Neural cell (in vitro differentiated cells): ENCODE measurements at regions not wholly inside any gene's neighbourhood (a gene's known extent, or its start where the extent isn't known, plus 50 kb on each side); places are given as distances from the start of the nearest gene placed in this dataset.

Experiments
- H2AFZ ChIP-seq: fragments of 200-600, 300-800 bp; sonication (generic), shearing (Covaris generic); 2 replicates; pipeline ENCODE4 v1.6.0; 2014; ENCODE audit warnings: low read depth, mild to moderate bottlenecking, antibody characterized with exemption, low read length, moderate library complexity
- H3F3A ChIP-seq: fragments of 200-600 bp; shearing (Covaris generic); 2 replicates; pipeline ENCODE4 v1.6.1; 2016; ENCODE audit warnings: mild to moderate bottlenecking, moderate library complexity, mixed read lengths, antibody characterized with exemption, low read length; ENCODE audit not compliant: insufficient read depth, poor library complexity, severe bottlenecking
- H3K27ac ChIP-seq: fragments of 200-600, 300-800 bp; sonication (generic), shearing (Covaris generic); 2 replicates; pipeline ENCODE4 v1.5.1; 2014; ENCODE audit warnings: mild to moderate bottlenecking, low read length, moderate library complexity
- H3K27me3 ChIP-seq: fragments of 300-800, 200-600 bp; sonication (generic), shearing (Covaris generic); 2 replicates; pipeline ENCODE4 v1.6.0; 2014; ENCODE audit warnings: mild to moderate bottlenecking, low read depth, low read length, moderate library complexity; ENCODE audit not compliant: insufficient read depth
- H3K36me3 ChIP-seq: fragments of 300-800, 200-600 bp; sonication (generic), shearing (Covaris generic); 2 replicates; pipeline ENCODE4 v1.5.1; 2014; ENCODE audit warnings: mild to moderate bottlenecking, antibody characterized with exemption, low read length, moderate library complexity; ENCODE audit not compliant: insufficient read depth
- H3K4me2 ChIP-seq: fragments of 300-800, 200-600 bp; sonication (generic), shearing (Covaris generic); 2 replicates; pipeline ENCODE4 v1.6.0; 2014; ENCODE audit warnings: mild to moderate bottlenecking, low read length
- H3K4me3 ChIP-seq: fragments of 300-800, 200-600 bp; sonication (generic), shearing (Covaris generic); 2 replicates; pipeline ENCODE4 v1.5.1; 2014; ENCODE audit warnings: mild to moderate bottlenecking, low read length, moderate library complexity
- H3K79me2 ChIP-seq: fragments of 200-600 bp; shearing (Covaris generic); replicated peaks from 2 replicates; pipeline ENCODE4 v1.6.0; 2014; ENCODE audit warnings: mild to moderate bottlenecking, low read length, moderate library complexity; ENCODE audit not compliant: insufficient read depth
- H3K9ac ChIP-seq: fragments of 300-800, 200-600 bp; sonication (generic), shearing (Covaris generic); 2 replicates; pipeline ENCODE4 v1.6.1; 2016; ENCODE audit warnings: mild to moderate bottlenecking, low read length, mixed read lengths
- H3K9me2 ChIP-seq: fragments of 200-600 bp; shearing (Covaris generic); 2 replicates; pipeline ENCODE4 v1.6.1; 2016; ENCODE audit warnings: mild to moderate bottlenecking, low read length, mixed read lengths; ENCODE audit not compliant: insufficient read depth
- H3K9me3 ChIP-seq: fragments of 200-600, 300-800 bp; sonication (generic), shearing (Covaris generic); 2 replicates; pipeline ENCODE4 v1.6.1; 2016; ENCODE audit warnings: mild to moderate bottlenecking, mixed run types, low read length, moderate library complexity, mixed read lengths
- H4K20me1 ChIP-seq: fragments of 200-600 bp; shearing (Covaris generic); 2 replicates; pipeline ENCODE4 v1.6.1; 2016; ENCODE audit warnings: mild to moderate bottlenecking, mixed run types; ENCODE audit not compliant: insufficient read depth
- CTCF ChIP-seq: fragments of 450-650 bp; IDR thresholded peaks from 2 replicates; pipeline ENCODE4 v1.5.1; 2014; ENCODE audit warnings: antibody characterized with exemption, mild to moderate bottlenecking, moderate library complexity; ENCODE audit not compliant: poor library complexity, severe bottlenecking
- EP300 ChIP-seq: fragments of 450-650 bp; conservative IDR thresholded peaks from 2 replicates; pipeline ENCODE4 v1.6.1; 2014; ENCODE audit warnings: antibody characterized with exemption, mild to moderate bottlenecking, moderate library complexity; ENCODE audit not compliant: poor library complexity, severe bottlenecking
- EZH2 ChIP-seq: fragments of 200-600, 300-800 bp; shearing (Covaris generic), sonication (generic); IDR thresholded peaks from 2 replicates; pipeline ENCODE4 v1.6.1; 2014; ENCODE audit warnings: antibody characterized with exemption, low read length, borderline replicate concordance, mild to moderate bottlenecking; ENCODE audit not compliant: insufficient read depth, poor library complexity, severe bottlenecking
- MXI1 ChIP-seq: fragments of 450-650 bp; conservative IDR thresholded peaks from 2 replicates; pipeline ENCODE4 v1.6.1; 2014; ENCODE audit warnings: antibody characterized with exemption, mild to moderate bottlenecking; ENCODE audit not compliant: poor library complexity, severe bottlenecking
- POLR2AphosphoS5 ChIP-seq: IDR thresholded peaks from 2 replicates; pipeline ENCODE4 v1.6.1; 2012
- RAD21 ChIP-seq: fragments of 450-650 bp; conservative IDR thresholded peaks from 2 replicates; pipeline ENCODE4 v1.6.1; 2014; ENCODE audit warnings: antibody characterized with exemption, mild to moderate bottlenecking, moderate library complexity
- REST ChIP-seq: IDR thresholded peaks from 2 replicates; pipeline ENCODE4 v1.6.1; 2012; ENCODE audit warnings: borderline replicate concordance
- SMC3 ChIP-seq: fragments of 450-650 bp; conservative IDR thresholded peaks from 2 replicates; pipeline ENCODE4 v1.6.1; 2014; ENCODE audit warnings: antibody characterized with exemption, mild to moderate bottlenecking, moderate library complexity; ENCODE audit not compliant: poor library complexity
- TAF1 ChIP-seq: IDR thresholded peaks from 2 replicates; pipeline ENCODE4 v1.6.1; 2012; ENCODE audit warnings: low read depth

- H3K79me2 ChIP-seq, result no peaks in the 10 kb centered on the region
- no peak for TF ChIP-seq POLR2AphosphoS5
- no peak for TF ChIP-seq REST
- no peak for TF ChIP-seq EP300
- no peak for TF ChIP-seq EZH2
- TF ChIP-seq MXI1, result no peak
- TF ChIP-seq SMC3, result no peak
- no peak for TF ChIP-seq TAF1
- no peak for TF ChIP-seq RAD21
- TF ChIP-seq CTCF, result no peak
- no peaks in the 10 kb centered on the region for H3K9me3 ChIP-seq
- no peak overlapping the region for H3K4me3 ChIP-seq
- H2AFZ ChIP-seq, result no peak overlapping the region
- no peak overlapping the region for H3K4me2 ChIP-seq
- H3K27me3 ChIP-seq, result no peaks in the 10 kb centered on the region
- no peaks in the 10 kb centered on the region for H4K20me1 ChIP-seq
- no peaks in the 10 kb centered on the region for H3K9me2 ChIP-seq
- no peak overlapping the region for H3K27ac ChIP-seq
- no peak overlapping the region for H3K9ac ChIP-seq
- no peaks in the 10 kb centered on the region for H3F3A ChIP-seq
- no peaks in the 10 kb centered on the region for H3K36me3 ChIP-seq
Observed at GRCh38 chr21:32144851-32145250, 134.0 kb downstream of the MIS18A start.

GRCh38 chr21:32143241-32143939 is 135.5 kb downstream of the MIS18A start:
- Histone ChIP-seq H3K27ac (no peak overlapping the region), H3K9ac (no peak overlapping the region), H3K27me3 (no peaks in the 10 kb centered on the region), H4K20me1 (no peaks in the 10 kb centered on the region), H3K4me3 (no peak overlapping the region), H3K36me3 (no peaks in the 10 kb centered on the region), H3K4me2 (no peak overlapping the region), H3K79me2 (no peaks in the 10 kb centered on the region), H3K9me2 (no peaks in the 10 kb centered on the region), H2AFZ (no peak overlapping the region), H3K9me3 (no peaks in the 10 kb centered on the region), H3F3A (no peaks in the 10 kb centered on the region)
- TF ChIP-seq TAF1, result no peak

GRCh38 chr21:32141318-32141633 is 137.6 kb downstream of the MIS18A start:
- no peak for TF ChIP-seq POLR2AphosphoS5
- TF ChIP-seq SMC3, result no peak
- TF ChIP-seq MXI1, result no peak
- TF ChIP-seq EZH2, result no peak
- TF ChIP-seq TAF1, result no peak
- no peak for TF ChIP-seq RAD21
- TF ChIP-seq CTCF, result no peak
- TF ChIP-seq REST, result no peak
- no peak for TF ChIP-seq EP300
- H3K9me3 ChIP-seq, result no peaks in the 10 kb centered on the region
- H3K27me3 ChIP-seq, result no peaks in the 10 kb centered on the region
- H3K79me2 ChIP-seq, result no peaks in the 10 kb centered on the region
- H3K9ac ChIP-seq, result no peak overlapping the region
- H2AFZ ChIP-seq, result no peak overlapping the region
- no peak overlapping the region for H3K4me3 ChIP-seq
- no peak overlapping the region for H3K4me2 ChIP-seq
- no peak overlapping the region for H3K27ac ChIP-seq
- no peaks in the 10 kb centered on the region for H3K9me2 ChIP-seq
- H3F3A ChIP-seq, result no peaks in the 10 kb centered on the region
- H3K36me3 ChIP-seq, result no peaks in the 10 kb centered on the region
- H4K20me1 ChIP-seq, result no peaks in the 10 kb centered on the region
